A549 (cell line): ENCODE measurements at regions not wholly inside any gene's neighbourhood (a gene's known extent, or its start where the extent isn't known, plus 50 kb on each side); places are given as distances from the start of the nearest gene placed in this dataset.

ENCODE experiments used
- CBX8 ChIP-seq: fragments of 200-600 bp; sonication (generic); IDR thresholded peaks from 2 replicates; pipeline ENCODE4 v1.6.1; 2016
- CTCF ChIP-seq: fragments of >200 bp; sonication (Bioruptor Twin); formaldehyde crosslinking; IDR thresholded peaks from 3 replicates; pipeline ENCODE4 v1.5.1; 2016
- JUNB ChIP-seq: fragments of >200 bp; sonication (Bioruptor Twin); formaldehyde crosslinking; IDR thresholded peaks from 2 replicates; pipeline ENCODE4 v1.6.1; 2016
- POLR2AphosphoS2 ChIP-seq: conservative IDR thresholded peaks from 2 replicates; pipeline ENCODE4 v1.6.1; 2012; ENCODE audit warnings: low read length, improper control_type of control experiment, inconsistent platforms
- TF ChIP-seq, protein P1 (sequence below): fragments of 450-650 bp; IDR thresholded peaks from 2 replicates; pipeline ENCODE4 v1.6.1; 2014; ENCODE audit warnings: antibody characterized with exemption

GRCh38 chr4:126106658-126107057 is 791.9 kb downstream of the FAT4 start:
- no peak for TF ChIP-seq CTCF
- TF ChIP-seq CBX8 = no peak
- no peak for TF ChIP-seq JUNB
- TF ChIP-seq POLR2AphosphoS2 = no peak
- TF ChIP-seq, protein P1, sequence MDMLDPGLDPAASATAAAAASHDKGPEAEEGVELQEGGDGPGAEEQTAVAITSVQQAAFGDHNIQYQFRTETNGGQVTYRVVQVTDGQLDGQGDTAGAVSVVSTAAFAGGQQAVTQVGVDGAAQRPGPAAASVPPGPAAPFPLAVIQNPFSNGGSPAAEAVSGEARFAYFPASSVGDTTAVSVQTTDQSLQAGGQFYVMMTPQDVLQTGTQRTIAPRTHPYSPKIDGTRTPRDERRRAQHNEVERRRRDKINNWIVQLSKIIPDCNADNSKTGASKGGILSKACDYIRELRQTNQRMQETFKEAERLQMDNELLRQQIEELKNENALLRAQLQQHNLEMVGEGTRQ = no peak
